Activated CD8-positive, alpha-beta T cell treated with anti-CD3 and anti-CD28 coated beads for 36 hours (primary cell): ENCODE measurements at regions not wholly inside any gene's neighbourhood (a gene's known extent, or its start where the extent isn't known, plus 50 kb on each side); places are given as distances from the start of the nearest gene placed in this dataset.
"Not testable (repeated sequence)": the region's sequence is repeated elsewhere in the genome, so short reads cannot be mapped to it uniquely, and the experiment has no call there.

Experiments used
- ATAC-seq: fragments of 200-7000 bp; cut with Tn5 transposase; one replicate; pipeline ENCODE4 v1.10.0; 2021; ENCODE audit warnings: mild to moderate bottlenecking, moderate library complexity
- CTCF ChIA-PET: fragments of 350-600 bp; sonication (Branson Sonifier 250); formaldehyde crosslinking; loops from one replicate; lab custom pipeline; 2021; ENCODE audit warnings: antibody characterized with exemption; lab: Charles Lee
- POLR2A ChIA-PET: fragments of 350-600 bp; sonication (Branson Sonifier 250); formaldehyde crosslinking; loops from one replicate; lab custom pipeline; 2021; ENCODE audit warnings: antibody characterized with exemption; lab: Charles Lee
- DNase-seq: peaks from one replicate; pipeline ENCODE4 v3.0.0-alpha.2; 2020
- H3K27ac Mint-ChIP-seq: one replicate; pipeline ENCODE4 v1.8.0; 2021; ENCODE audit warnings: mild to moderate bottlenecking, mixed read lengths
- H3K27me3 Mint-ChIP-seq: one replicate; pipeline ENCODE4 v1.8.0; 2021; ENCODE audit warnings: mixed read lengths
- H3K36me3 Mint-ChIP-seq: one replicate; pipeline ENCODE4 v1.8.0; 2021; ENCODE audit warnings: low read depth, mixed read lengths
- H3K4me1 Mint-ChIP-seq: one replicate; pipeline ENCODE4 v1.8.0; 2021; ENCODE audit warnings: low read depth, mixed read lengths
- H3K4me3 Mint-ChIP-seq: one replicate; pipeline ENCODE4 v1.8.0; 2021; ENCODE audit warnings: mild to moderate bottlenecking, moderate library complexity, mixed read lengths
- H3K9me3 Mint-ChIP-seq: one replicate; pipeline ENCODE4 v1.8.0; 2021; ENCODE audit warnings: mixed read lengths
- CTCF ChIP-seq: fragments of 200-600 bp; IDR thresholded peaks from one replicate; pipeline ENCODE4 v1.8.0; 2022; ENCODE audit warnings: antibody characterized with exemption, mild to moderate bottlenecking
- intact Hi-C: fragments of 100-400 bp; cut with micrococcal nuclease; formaldehyde crosslinking; loops from one replicate; pipeline ENCODE4 v1.10.0; 2022

- DNase-seq (no peak), ATAC-seq (no peak)
- Mint-ChIP-seq H3K4me1 (no peaks in the 10 kb centered on the region), H3K36me3 (no peaks in the 10 kb centered on the region), H3K4me3 (no peak overlapping the region), H3K27ac (no peak overlapping the region), H3K27me3 (no peaks in the 10 kb centered on the region), H3K9me3 (no peaks in the 10 kb centered on the region)
- POLR2A ChIA-PET = no interaction called here
- no peak for TF ChIP-seq CTCF
- CTCF ChIA-PET = no interaction called here
- intact Hi-C loops = no loop called here
Observed at GRCh38 chr4:186981161-186981560, 257.5 kb upstream of the FAT1 start.

DNA sequence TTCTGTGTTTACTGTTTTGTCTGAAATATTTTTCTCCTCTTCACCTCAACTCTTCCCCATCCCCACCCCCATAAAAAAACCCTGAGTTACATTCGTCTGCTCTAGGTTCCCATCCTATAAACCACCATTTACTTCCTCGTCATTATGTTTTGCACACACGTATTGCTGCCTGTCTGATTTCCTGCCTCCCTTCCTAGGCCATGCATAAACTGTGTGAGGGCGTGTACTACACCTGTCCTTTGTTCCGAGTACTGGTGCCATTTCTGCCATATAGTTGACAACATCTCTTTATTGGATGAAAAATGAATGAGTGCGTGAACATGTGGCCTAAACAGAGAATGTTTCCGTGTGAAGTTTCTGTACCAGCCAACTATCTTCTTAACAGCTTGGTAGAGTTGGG is 258.5 kb upstream of the FAT1 start:
- CTCF ChIA-PET = no interaction called here
- POLR2A ChIA-PET = no interaction called here
- Mint-ChIP-seq H3K36me3 (no peaks in the 10 kb centered on the region), H3K9me3 (peaks cover 4% of the 10 kb centered on the region), H3K4me1 (no peaks in the 10 kb centered on the region), H3K4me3 (no peak overlapping the region), H3K27me3 (no peaks in the 10 kb centered on the region), H3K27ac (no peak overlapping the region)
- ATAC-seq (no peak), DNase-seq (no peak)
- intact Hi-C loops = no loop called here
- no peak for TF ChIP-seq CTCF

- no peaks in the 10 kb centered on the region for H3K36me3 Mint-ChIP-seq
- ChIA-PET POLR2A (no interaction called here), CTCF (no interaction called here)
- peaks cover 6% of the 10 kb centered on the region for H3K9me3 Mint-ChIP-seq
- intact Hi-C loops = no loop called here
- H3K27ac Mint-ChIP-seq = no peak overlapping the region
- no peaks in the 10 kb centered on the region for H3K27me3 Mint-ChIP-seq
- DNase-seq = no peak
- no peak for ATAC-seq
- TF ChIP-seq CTCF = no peak
- H3K4me3 Mint-ChIP-seq = no peak overlapping the region
- H3K4me1 Mint-ChIP-seq = no peaks in the 10 kb centered on the region
Observed at GRCh38 chr4:186984105-186984644, 260.5 kb upstream of the FAT1 start.

- Mint-ChIP-seq H3K4me3 (no peak overlapping the region), H3K27me3 (no peaks in the 10 kb centered on the region), H3K36me3 (no peaks in the 10 kb centered on the region), H3K4me1 (no peaks in the 10 kb centered on the region), H3K9me3 (no peaks in the 10 kb centered on the region), H3K27ac (no peak overlapping the region)
- intact Hi-C loops = no loop called here
- TF ChIP-seq CTCF = no peak
- ChIA-PET POLR2A (no interaction called here), CTCF (no interaction called here)
- no peak for DNase-seq
- ATAC-seq = no peak
Observed at GRCh38 chr4:186999686-187000085, 276.0 kb upstream of the FAT1 start.

- H3K36me3 Mint-ChIP-seq = no peaks in the 10 kb centered on the region
Observed at GRCh38 chr4:187000281-187000680, 276.6 kb upstream of the FAT1 start.

GRCh38 chr4:187002133-187002532 is 278.5 kb upstream of the FAT1 start:
- CTCF ChIA-PET = not testable (repeated sequence)

More at GRCh38 chr4:187000281-187000680, 276.6 kb upstream of the FAT1 start:
- no peaks in the 10 kb centered on the region for H3K27me3 Mint-ChIP-seq
- H3K9me3 Mint-ChIP-seq = no peaks in the 10 kb centered on the region
- ATAC-seq (no peak), DNase-seq (no peak)
- ChIA-PET POLR2A (no interaction called here), CTCF (no interaction called here)
- TF ChIP-seq CTCF = no peak
- H3K4me3 Mint-ChIP-seq = no peak overlapping the region
- H3K27ac Mint-ChIP-seq = no peak overlapping the region
- H3K4me1 Mint-ChIP-seq = no peaks in the 10 kb centered on the region
- intact Hi-C loops = no loop called here

More at GRCh38 chr4:187002133-187002532, 278.5 kb upstream of the FAT1 start:
- H3K4me3 Mint-ChIP-seq, POLR2A ChIA-PET, H3K27me3 Mint-ChIP-seq, ATAC-seq, intact Hi-C loops, H3K36me3 Mint-ChIP-seq, H3K4me1 Mint-ChIP-seq, H3K27ac Mint-ChIP-seq, H3K9me3 Mint-ChIP-seq, DNase-seq: not testable (repeated sequence)
